ENCODE measurements at regions not wholly inside any gene's neighbourhood (a gene's known extent, or its start where the extent isn't known, plus 50 kb on each side); places are given as distances from the start of the nearest gene placed in this dataset.

DNA sequence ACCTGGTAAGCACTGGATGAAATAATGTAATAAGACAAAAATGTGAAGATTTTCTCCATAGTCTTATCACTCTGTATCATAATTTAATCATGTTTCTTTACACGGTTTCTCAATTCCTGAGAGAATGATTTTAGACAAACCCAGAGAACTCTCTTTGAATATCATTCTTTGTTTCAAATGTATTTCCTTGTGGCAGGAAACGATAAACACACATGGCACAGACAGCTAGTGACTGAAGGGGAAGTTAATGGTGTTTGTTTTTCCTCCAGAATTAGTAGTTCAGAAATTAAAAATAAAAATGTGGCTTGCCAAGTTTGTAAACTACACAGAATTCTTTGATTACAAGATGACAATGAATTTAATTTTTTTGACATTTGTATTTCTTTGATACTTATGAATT is 163.7 kb upstream of the PRPS1L1 start:
- TF ChIP-seq GRHL2 (CRISPR knock-in tag; IDR thresholded peaks at IDR 0.05; ENCODE audit: insufficient replicate concordance, severe bottlenecking) = no peak
- Mint-ChIP-seq H3K9me3 (no peaks in the 10 kb centered on the region; the same call in 1 of the 2 replicates), H3K4me3 (no peak overlapping the region), H3K36me3 (no peaks in the 10 kb centered on the region), H3K4me1 (peaks cover 3% of the 10 kb centered on the region; the same call in 1 of the 2 replicates), H3K27ac (no peak overlapping the region), H3K27me3 (ENCODE audit: low read depth) (no peaks in the 10 kb centered on the region)
- no peak for ATAC-seq
- CTCF ChIA-PET = no interaction called here
- DNase-seq (ENCODE audit: low spot score) = no peak
- POLR2A ChIA-PET = no interaction called here

DNA sequence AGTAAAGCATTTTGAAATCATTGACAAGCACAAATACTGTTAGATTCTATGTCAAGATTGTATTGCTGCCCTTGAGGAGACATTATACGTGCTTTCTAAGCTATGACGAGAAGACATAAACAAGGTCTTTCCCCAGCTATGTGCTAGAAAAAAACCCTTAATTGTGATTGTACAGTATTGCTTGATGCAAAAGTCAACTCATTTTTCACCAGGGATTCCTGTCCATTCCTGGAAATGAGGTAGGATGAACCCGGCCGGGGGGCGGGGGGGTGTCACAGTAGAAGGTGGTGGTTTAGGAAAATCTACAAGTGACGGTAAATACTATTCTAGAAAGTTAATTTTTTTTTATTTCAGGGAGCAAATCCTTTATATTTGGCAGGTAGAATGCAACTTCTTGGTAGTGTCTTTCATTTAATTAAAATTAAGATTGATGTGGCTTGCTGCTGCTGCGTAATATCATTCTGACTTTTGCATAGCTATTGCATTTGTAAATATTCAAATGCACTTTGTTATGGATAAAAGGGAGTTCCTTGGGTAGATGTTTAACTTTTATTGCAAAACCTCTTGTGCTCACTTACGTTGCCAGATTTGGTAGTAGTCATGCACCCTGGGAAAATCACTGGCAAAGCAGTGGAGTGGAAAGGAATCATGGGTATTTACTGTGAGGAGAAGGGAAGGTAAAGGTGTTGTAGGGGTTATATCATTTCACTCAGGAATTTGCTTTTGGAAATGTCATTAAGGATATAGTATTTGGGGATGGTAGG is 164.4 kb upstream of the PRPS1L1 start:
- TF ChIP-seq, protein P1, sequence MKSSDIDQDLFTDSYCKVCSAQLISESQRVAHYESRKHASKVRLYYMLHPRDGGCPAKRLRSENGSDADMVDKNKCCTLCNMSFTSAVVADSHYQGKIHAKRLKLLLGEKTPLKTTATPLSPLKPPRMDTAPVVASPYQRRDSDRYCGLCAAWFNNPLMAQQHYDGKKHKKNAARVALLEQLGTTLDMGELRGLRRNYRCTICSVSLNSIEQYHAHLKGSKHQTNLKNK (CRISPR knock-in tag; IDR thresholded peaks at IDR 0.05) = no peak
- TF ChIP-seq, protein P2, sequence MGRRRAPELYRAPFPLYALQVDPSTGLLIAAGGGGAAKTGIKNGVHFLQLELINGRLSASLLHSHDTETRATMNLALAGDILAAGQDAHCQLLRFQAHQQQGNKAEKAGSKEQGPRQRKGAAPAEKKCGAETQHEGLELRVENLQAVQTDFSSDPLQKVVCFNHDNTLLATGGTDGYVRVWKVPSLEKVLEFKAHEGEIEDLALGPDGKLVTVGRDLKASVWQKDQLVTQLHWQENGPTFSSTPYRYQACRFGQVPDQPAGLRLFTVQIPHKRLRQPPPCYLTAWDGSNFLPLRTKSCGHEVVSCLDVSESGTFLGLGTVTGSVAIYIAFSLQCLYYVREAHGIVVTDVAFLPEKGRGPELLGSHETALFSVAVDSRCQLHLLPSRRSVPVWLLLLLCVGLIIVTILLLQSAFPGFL (CRISPR knock-in tag; IDR thresholded peaks at IDR 0.05; ENCODE audit: borderline replicate concordance) = no peak
- TF ChIP-seq NFE2L1 (CRISPR knock-in tag; IDR thresholded peaks at IDR 0.05) (no peak), SMAD3 (CRISPR knock-in tag; IDR thresholded peaks at IDR 0.05; ENCODE audit: borderline replicate concordance) (no peak), TEAD4 (CRISPR knock-in tag; IDR thresholded peaks at IDR 0.05) (no peak), ZNF423 (CRISPR knock-in tag; IDR thresholded peaks at IDR 0.05) (no peak), ESRRA (CRISPR knock-in tag; IDR thresholded peaks at IDR 0.05; ENCODE audit: borderline replicate concordance) (no peak), MYBL2 (CRISPR knock-in tag; IDR thresholded peaks at IDR 0.05) (no peak), PRRX2 (CRISPR knock-in tag; IDR thresholded peaks at IDR 0.05) (no peak), TCF7 (CRISPR knock-in tag; IDR thresholded peaks at IDR 0.05; ENCODE audit: low read depth) (no peak), FOXK1 (CRISPR knock-in tag; IDR thresholded peaks at IDR 0.05) (no peak), ATF1 (CRISPR knock-in tag; IDR thresholded peaks at IDR 0.05) (no peak)
- TF ChIP-seq, protein P3, sequence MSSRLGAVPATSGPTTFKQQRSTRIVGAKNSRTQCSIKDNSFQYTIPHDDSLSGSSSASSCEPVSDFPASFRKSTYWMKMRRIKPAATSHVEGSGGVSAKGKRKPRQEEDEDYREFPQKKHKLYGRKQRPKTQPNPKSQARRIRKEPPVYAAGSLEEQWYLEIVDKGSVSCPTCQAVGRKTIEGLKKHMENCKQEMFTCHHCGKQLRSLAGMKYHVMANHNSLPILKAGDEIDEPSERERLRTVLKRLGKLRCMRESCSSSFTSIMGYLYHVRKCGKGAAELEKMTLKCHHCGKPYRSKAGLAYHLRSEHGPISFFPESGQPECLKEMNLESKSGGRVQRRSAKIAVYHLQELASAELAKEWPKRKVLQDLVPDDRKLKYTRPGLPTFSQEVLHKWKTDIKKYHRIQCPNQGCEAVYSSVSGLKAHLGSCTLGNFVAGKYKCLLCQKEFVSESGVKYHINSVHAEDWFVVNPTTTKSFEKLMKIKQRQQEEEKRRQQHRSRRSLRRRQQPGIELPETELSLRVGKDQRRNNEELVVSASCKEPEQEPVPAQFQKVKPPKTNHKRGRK (CRISPR knock-in tag; IDR thresholded peaks at IDR 0.05; ENCODE audit: borderline replicate concordance) = no peak
- TF ChIP-seq, protein P4, sequence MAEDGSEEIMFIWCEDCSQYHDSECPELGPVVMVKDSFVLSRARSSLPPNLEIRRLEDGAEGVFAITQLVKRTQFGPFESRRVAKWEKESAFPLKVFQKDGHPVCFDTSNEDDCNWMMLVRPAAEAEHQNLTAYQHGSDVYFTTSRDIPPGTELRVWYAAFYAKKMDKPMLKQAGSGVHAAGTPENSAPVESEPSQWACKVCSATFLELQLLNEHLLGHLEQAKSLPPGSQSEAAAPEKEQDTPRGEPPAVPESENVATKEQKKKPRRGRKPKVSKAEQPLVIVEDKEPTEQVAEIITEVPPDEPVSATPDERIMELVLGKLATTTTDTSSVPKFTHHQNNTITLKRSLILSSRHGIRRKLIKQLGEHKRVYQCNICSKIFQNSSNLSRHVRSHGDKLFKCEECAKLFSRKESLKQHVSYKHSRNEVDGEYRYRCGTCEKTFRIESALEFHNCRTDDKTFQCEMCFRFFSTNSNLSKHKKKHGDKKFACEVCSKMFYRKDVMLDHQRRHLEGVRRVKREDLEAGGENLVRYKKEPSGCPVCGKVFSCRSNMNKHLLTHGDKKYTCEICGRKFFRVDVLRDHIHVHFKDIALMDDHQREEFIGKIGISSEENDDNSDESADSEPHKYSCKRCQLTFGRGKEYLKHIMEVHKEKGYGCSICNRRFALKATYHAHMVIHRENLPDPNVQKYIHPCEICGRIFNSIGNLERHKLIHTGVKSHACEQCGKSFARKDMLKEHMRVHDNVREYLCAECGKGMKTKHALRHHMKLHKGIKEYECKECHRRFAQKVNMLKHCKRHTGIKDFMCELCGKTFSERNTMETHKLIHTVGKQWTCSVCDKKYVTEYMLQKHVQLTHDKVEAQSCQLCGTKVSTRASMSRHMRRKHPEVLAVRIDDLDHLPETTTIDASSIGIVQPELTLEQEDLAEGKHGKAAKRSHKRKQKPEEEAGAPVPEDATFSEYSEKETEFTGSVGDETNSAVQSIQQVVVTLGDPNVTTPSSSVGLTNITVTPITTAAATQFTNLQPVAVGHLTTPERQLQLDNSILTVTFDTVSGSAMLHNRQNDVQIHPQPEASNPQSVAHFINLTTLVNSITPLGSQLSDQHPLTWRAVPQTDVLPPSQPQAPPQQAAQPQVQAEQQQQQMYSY (CRISPR knock-in tag; IDR thresholded peaks at IDR 0.05) = no peak
- TF ChIP-seq, protein P5, sequence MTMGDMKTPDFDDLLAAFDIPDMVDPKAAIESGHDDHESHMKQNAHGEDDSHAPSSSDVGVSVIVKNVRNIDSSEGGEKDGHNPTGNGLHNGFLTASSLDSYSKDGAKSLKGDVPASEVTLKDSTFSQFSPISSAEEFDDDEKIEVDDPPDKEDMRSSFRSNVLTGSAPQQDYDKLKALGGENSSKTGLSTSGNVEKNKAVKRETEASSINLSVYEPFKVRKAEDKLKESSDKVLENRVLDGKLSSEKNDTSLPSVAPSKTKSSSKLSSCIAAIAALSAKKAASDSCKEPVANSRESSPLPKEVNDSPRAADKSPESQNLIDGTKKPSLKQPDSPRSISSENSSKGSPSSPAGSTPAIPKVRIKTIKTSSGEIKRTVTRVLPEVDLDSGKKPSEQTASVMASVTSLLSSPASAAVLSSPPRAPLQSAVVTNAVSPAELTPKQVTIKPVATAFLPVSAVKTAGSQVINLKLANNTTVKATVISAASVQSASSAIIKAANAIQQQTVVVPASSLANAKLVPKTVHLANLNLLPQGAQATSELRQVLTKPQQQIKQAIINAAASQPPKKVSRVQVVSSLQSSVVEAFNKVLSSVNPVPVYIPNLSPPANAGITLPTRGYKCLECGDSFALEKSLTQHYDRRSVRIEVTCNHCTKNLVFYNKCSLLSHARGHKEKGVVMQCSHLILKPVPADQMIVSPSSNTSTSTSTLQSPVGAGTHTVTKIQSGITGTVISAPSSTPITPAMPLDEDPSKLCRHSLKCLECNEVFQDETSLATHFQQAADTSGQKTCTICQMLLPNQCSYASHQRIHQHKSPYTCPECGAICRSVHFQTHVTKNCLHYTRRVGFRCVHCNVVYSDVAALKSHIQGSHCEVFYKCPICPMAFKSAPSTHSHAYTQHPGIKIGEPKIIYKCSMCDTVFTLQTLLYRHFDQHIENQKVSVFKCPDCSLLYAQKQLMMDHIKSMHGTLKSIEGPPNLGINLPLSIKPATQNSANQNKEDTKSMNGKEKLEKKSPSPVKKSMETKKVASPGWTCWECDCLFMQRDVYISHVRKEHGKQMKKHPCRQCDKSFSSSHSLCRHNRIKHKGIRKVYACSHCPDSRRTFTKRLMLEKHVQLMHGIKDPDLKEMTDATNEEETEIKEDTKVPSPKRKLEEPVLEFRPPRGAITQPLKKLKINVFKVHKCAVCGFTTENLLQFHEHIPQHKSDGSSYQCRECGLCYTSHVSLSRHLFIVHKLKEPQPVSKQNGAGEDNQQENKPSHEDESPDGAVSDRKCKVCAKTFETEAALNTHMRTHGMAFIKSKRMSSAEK (CRISPR knock-in tag; IDR thresholded peaks at IDR 0.05; ENCODE audit: borderline replicate concordance) = no peak
- H3K4me1 Mint-ChIP-seq = peaks cover 3% of the 10 kb centered on the region; the same call in 1 of the 2 replicates
- no peaks in the 10 kb centered on the region for H3K27me3 Mint-ChIP-seq (ENCODE audit: low read depth)
- H3K4me3 Mint-ChIP-seq = no peak overlapping the region
- ATAC-seq (no peak), DNase-seq (ENCODE audit: low spot score) (no peak)
- peak overlapping the region; percentile 4; the same call in 1 of the 2 replicates for H3K27ac Mint-ChIP-seq
- CTCF ChIA-PET = interaction anchor here (1.4 kb wide), 1 partner anchor 50 kb away, joined by 3 read pairs; no protein-coding TSS in a partner anchor
- POLR2A ChIA-PET = no interaction called here
- no peaks in the 10 kb centered on the region; the same call in 1 of the 2 replicates for H3K9me3 Mint-ChIP-seq
- no peaks in the 10 kb centered on the region for H3K36me3 Mint-ChIP-seq
